Activated T-helper 2 cell treated with anti-CD3 and anti-CD28 coated beads, Interferon-gamma antibody, Interleukin-2, Interleukin-4, amounts not matched to agents 10 μg/mL and 5 μg/mL and 100 μg/mL, durations not matched to agents 14 hours and 24 hours and 36 hours (primary cell): ENCODE measurements at regions not wholly inside any gene's neighbourhood (a gene's known extent, or its start where the extent isn't known, plus 50 kb on each side); places are given as distances from the start of the nearest gene placed in this dataset.
"Not testable (repeated sequence)": the region's sequence is repeated elsewhere in the genome, so short reads cannot be mapped to it uniquely, and the experiment has no call there.

ENCODE experiments used
- DNase-seq: peaks from one replicate; pipeline ENCODE4 v3.0.0; 2021; ENCODE audit warnings: low spot score
- H3K27ac Mint-ChIP-seq: one replicate; pipeline ENCODE4 v1.8.0; 2021; ENCODE audit warnings: mixed read lengths
- H3K27me3 Mint-ChIP-seq: one replicate; pipeline ENCODE4 v1.8.0; 2021; ENCODE audit warnings: low read depth, mixed read lengths
- H3K36me3 Mint-ChIP-seq: one replicate; pipeline ENCODE4 v1.8.0; 2021; ENCODE audit warnings: low read depth, mixed read lengths
- H3K4me1 Mint-ChIP-seq: one replicate; pipeline ENCODE4 v1.8.0; 2021; ENCODE audit warnings: low read depth, mixed read lengths
- H3K4me3 Mint-ChIP-seq: one replicate; pipeline ENCODE4 v1.8.0; 2021; ENCODE audit warnings: low read depth, mild to moderate bottlenecking, moderate library complexity, mixed read lengths
- H3K9me3 Mint-ChIP-seq: one replicate; pipeline ENCODE4 v1.8.0; 2021; ENCODE audit warnings: mixed read lengths
- intact Hi-C: fragments of 100-400 bp; cut with micrococcal nuclease; formaldehyde crosslinking; loops from one replicate; pipeline ENCODE4 v1.15.1; 2023

DNA sequence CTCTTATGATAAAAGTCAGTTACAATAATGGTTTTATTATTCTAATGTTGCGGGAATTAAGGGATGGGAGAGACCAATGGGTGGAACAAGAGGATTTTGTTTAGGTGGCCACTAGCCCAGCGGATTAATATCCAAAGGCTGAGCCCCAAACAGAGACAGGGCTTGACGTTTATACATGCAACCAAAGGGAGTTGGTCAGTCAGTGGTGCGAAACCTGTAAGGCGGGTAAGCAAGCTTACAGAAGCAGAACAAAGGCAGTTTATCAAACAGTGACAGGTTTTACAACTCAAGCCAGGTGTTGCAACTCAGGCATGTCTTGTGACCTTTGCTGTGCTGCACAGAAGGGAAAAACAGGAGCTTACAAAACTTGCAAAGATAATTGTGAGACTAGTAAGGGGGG is 622.9 kb upstream of the MBL2 start:
- Mint-ChIP-seq H3K9me3 (peaks cover 48% of the 10 kb centered on the region), H3K4me3 (no peak overlapping the region), H3K27me3 (no peaks in the 10 kb centered on the region), H3K4me1 (no peaks in the 10 kb centered on the region), H3K27ac (no peak overlapping the region), H3K36me3 (no peaks in the 10 kb centered on the region)
- no peak for DNase-seq
- intact Hi-C loops = no loop called here

DNA sequence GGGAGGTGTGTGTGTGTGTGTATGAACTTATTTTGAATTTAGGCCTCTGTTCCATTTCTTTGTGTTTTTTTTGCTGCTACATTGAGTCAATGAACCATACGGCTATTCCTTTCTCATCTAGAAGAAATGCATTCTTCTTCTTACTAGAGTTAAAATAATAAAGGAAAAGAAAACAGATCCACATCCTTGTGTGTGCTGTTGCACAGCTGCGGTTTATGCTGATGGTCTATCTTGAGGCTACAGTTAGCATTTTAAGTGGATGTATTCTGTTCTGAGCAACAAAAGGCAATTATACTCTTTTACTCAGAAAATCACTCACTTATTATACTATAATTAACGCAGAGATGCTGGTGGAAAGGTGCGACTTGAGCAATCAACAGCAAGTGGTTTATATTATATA is 615.0 kb upstream of the MBL2 start:
- H3K4me3 Mint-ChIP-seq = no peak overlapping the region
- H3K27me3 Mint-ChIP-seq = no peaks in the 10 kb centered on the region
- no peaks in the 10 kb centered on the region for H3K4me1 Mint-ChIP-seq
- intact Hi-C loops = no loop called here
- no peak overlapping the region for H3K27ac Mint-ChIP-seq
- DNase-seq = no peak
- no peaks in the 10 kb centered on the region for H3K36me3 Mint-ChIP-seq
- H3K9me3 Mint-ChIP-seq = peaks cover 15% of the 10 kb centered on the region

DNA sequence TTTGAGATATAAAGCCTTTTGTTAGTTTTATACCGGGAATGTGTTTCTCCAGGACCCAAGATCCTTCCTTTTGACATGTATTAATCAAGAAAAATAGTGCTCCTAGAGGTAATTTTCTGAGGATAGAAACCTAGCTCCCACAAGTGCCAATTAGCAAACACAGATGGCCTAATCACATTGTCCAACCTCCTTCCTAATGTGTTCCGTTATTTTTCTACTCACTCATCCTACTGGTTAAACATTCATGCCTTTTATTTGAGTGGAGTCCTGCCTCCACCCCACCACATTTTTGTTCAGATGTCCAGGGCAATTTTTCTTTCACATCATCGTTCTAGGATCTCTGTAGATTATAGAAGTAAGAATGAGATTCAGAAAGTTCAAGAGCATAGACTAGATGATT is 610.0 kb upstream of the MBL2 start:
- intact Hi-C loops = no loop called here
- H3K9me3 Mint-ChIP-seq = peaks cover 23% of the 10 kb centered on the region
- no peaks in the 10 kb centered on the region for H3K4me1 Mint-ChIP-seq
- H3K27me3 Mint-ChIP-seq = no peaks in the 10 kb centered on the region
- H3K4me3 Mint-ChIP-seq = no peak overlapping the region
- H3K36me3 Mint-ChIP-seq = no peaks in the 10 kb centered on the region
- no peak for DNase-seq
- no peak overlapping the region for H3K27ac Mint-ChIP-seq

DNA sequence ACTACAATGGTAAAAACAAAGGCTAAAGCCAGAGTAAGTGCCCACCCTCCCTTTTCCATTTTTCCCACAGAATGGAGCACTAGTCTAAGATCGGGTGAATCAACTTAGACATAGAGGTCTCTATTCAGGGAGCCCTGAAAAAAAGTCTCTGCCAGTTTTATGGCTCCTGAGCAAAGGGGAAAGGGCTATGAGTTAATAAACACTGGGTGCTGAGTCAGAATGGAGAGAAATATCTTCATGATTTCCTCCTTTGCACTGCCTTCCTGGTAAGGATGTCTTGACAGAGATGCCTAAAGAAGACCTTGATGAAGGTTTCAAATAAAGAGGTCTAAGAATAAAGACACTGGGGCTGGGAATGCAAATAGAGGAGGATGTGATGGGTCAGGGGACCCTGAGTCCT is 607.4 kb upstream of the MBL2 start:
- no peaks in the 10 kb centered on the region for H3K27me3 Mint-ChIP-seq
- H3K27ac Mint-ChIP-seq = no peak overlapping the region
- H3K4me3 Mint-ChIP-seq = no peak overlapping the region
- H3K9me3 Mint-ChIP-seq = peaks cover 28% of the 10 kb centered on the region
- H3K4me1 Mint-ChIP-seq = no peaks in the 10 kb centered on the region
- intact Hi-C loops = no loop called here
- no peak for DNase-seq
- no peaks in the 10 kb centered on the region for H3K36me3 Mint-ChIP-seq

DNA sequence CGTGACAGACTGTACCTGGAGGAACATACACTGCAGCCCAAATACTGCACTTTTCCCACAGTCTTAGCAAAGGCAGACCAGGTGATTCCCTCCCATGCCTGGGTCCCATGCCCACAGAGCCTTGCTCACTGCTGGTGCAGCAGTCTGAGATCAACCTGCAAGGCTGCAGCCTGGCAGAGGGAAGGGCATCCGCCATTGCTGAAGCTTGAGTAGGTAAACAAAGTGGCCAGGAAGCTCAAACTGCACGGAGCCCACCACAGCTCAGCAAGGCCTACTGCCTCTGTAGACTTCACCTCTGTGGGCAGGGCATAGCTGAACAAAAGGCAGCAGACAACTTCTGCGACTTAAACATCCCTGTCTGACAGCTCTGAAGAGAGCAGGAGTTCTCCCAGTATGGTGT is 597.8 kb upstream of the MBL2 start:
- peaks cover 33% of the 10 kb centered on the region for H3K9me3 Mint-ChIP-seq
- H3K4me3 Mint-ChIP-seq = no peak overlapping the region
- no peaks in the 10 kb centered on the region for H3K4me1 Mint-ChIP-seq
- H3K27me3 Mint-ChIP-seq = no peaks in the 10 kb centered on the region
- intact Hi-C loops = no loop called here
- no peak for DNase-seq
- no peaks in the 10 kb centered on the region for H3K36me3 Mint-ChIP-seq
- H3K27ac Mint-ChIP-seq = no peak overlapping the region

DNA sequence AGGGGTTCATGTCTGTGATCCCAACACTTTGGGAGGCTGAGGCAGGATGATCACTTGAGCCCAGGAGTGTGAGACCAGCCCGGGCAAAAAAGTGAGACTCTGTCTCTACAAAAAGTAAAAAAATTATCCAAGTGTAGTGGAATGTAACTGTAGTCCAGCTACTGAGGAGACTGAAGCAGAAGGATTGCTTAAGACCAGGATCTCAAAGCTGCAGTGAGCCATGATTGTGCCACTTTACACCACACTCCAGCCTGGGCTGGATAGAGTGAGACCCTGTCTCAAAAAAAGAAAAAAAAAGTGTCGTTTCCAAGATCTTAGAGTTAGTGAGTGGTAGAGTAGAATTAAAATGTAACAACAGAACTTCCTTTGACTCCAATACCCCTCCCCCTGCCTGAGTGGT is 589.4 kb upstream of the MBL2 start:
- no peaks in the 10 kb centered on the region for H3K36me3 Mint-ChIP-seq
- peaks cover 28% of the 10 kb centered on the region for H3K9me3 Mint-ChIP-seq
- H3K27ac Mint-ChIP-seq = no peak overlapping the region
- no peak for DNase-seq
- intact Hi-C loops = no loop called here
- no peaks in the 10 kb centered on the region for H3K4me1 Mint-ChIP-seq
- H3K4me3 Mint-ChIP-seq = no peak overlapping the region
- no peaks in the 10 kb centered on the region for H3K27me3 Mint-ChIP-seq

DNA sequence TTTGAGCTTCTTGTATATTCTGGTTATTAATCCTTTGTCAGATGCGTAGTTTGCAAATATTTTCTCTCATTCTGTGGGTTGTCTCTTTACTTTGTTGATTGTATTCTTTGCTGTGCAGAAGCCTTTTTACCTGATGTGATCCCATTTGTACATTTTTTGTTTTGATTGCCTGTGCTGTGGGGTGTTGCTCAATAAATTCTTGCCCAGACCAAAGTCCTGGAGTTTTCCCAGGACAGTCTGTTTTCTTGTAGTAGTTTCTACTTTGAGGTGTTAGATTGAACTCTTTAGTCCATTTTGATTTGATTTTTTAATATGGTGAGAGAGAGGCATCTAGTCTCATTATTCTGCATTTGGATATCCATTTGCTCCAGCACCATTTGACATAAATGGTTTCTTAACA is 588.7 kb upstream of the MBL2 start:
- Mint-ChIP-seq H3K9me3 (peaks cover 28% of the 10 kb centered on the region), H3K27me3 (no peaks in the 10 kb centered on the region), H3K4me3 (no peak overlapping the region), H3K27ac (no peak overlapping the region), H3K36me3 (no peaks in the 10 kb centered on the region), H3K4me1 (no peaks in the 10 kb centered on the region)
- no peak for DNase-seq
- intact Hi-C loops = no loop called here

DNA sequence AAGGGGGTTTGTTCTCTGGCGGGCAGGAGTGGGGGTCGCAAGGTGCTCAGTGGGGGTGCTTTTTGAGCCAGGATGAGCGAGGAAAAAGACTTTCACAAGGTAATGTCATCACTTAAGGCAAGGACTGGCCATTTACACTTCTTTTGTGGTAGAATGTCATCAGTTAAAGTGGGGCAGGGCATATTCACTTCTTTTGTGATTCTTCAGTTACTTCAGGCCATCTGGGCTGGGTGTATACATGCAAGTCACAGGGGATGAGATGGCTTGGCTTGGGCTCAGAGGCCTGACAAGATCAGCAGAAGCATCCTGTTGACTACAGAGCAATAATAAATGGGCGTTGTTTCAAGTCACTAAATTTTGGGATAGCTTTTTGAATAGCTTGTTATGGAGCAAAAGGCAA is 586.4 kb upstream of the MBL2 start:
- H3K27ac Mint-ChIP-seq, H3K27me3 Mint-ChIP-seq, DNase-seq, H3K4me3 Mint-ChIP-seq, intact Hi-C loops, H3K36me3 Mint-ChIP-seq, H3K4me1 Mint-ChIP-seq: not testable (repeated sequence)
- peaks cover 25% of the 10 kb centered on the region for H3K9me3 Mint-ChIP-seq

DNA sequence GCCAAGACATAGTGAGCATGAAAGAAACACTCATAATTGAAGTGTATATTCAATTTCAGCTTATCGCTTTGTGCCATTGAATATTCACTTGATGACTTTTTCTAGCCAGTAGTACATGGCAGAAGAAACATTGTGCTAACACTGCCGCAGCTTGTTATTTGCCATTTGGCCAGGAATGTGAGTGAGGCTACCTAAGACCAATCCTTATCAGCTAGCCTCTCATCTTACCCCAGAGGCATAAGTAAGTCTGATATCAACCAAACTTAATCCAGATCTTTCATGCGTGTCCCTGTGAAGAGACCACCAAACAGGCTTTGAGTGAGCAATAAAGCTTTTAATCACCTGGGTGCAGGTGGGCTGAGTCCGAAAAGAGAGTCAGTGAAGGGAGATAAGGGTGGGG is 586.0 kb upstream of the MBL2 start:
- no peaks in the 10 kb centered on the region for H3K27me3 Mint-ChIP-seq
- intact Hi-C loops = no loop called here
- H3K36me3 Mint-ChIP-seq = no peaks in the 10 kb centered on the region
- H3K27ac Mint-ChIP-seq = no peak overlapping the region
- H3K4me1 Mint-ChIP-seq = no peaks in the 10 kb centered on the region
- no peak for DNase-seq
- H3K9me3 Mint-ChIP-seq = peaks cover 25% of the 10 kb centered on the region
- H3K4me3 Mint-ChIP-seq = no peak overlapping the region

DNA sequence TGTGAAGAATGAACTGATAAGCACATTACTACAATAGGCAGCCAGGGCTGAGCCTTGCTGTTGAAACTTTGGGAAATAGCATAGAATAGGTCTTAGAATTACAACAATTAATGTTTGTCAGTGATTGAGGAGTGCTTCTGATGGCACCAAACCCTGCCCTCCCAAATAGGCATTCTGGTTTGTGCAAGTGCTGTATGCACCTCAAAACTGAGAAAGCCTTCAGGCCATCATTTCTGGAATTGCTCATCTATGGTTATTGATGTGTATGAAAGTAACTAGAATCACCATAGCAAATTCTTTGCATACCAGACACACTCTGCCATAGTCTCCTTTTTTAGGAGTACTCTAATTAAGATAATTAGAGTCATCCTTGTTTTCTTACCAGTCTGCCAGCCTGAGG is 585.0 kb upstream of the MBL2 start:
- Mint-ChIP-seq H3K27me3 (no peaks in the 10 kb centered on the region), H3K4me3 (no peak overlapping the region), H3K27ac (no peak overlapping the region), H3K4me1 (no peaks in the 10 kb centered on the region), H3K9me3 (peaks cover 23% of the 10 kb centered on the region), H3K36me3 (no peaks in the 10 kb centered on the region)
- intact Hi-C loops = no loop called here
- no peak for DNase-seq

DNA sequence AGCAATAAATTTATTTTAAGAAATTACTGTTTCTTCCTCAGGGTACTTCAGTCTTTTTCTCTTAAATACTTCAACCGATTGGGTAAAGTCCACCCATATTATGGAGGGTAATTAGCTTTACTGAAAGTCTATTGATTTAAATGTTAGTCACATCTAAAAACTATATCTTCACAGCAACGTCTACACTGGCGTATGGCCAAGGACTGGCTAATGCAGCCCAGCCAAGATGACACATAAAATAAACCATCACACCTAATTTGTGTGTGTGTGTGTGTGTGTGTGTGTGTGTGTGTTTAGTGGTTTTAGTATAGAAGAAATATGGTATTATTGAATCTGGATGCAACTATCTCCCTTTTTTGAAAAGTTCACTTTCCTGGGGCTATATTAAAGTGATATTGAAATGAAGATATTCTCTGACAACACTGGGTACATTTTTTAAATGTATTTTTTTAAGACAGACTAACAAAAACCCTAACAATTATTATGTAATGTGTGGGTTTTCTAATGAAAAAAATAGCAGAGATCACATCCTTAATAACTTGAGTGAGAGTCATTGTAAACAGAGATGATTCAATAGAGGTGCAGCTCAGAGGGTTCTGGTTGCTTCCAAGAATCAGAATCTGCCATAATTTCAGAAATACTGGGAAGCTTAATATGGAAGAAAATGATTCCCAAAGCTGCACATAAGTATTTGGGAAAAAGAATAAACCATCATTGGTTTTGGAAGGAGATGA is 584.2 kb upstream of the MBL2 start:
- H3K4me3 Mint-ChIP-seq = no peak overlapping the region
- peaks cover 22% of the 10 kb centered on the region for H3K9me3 Mint-ChIP-seq
- intact Hi-C loops = no loop called here
- H3K36me3 Mint-ChIP-seq = no peaks in the 10 kb centered on the region
- no peaks in the 10 kb centered on the region for H3K27me3 Mint-ChIP-seq
- H3K27ac Mint-ChIP-seq = no peak overlapping the region
- no peaks in the 10 kb centered on the region for H3K4me1 Mint-ChIP-seq
- DNase-seq = no peak

DNA sequence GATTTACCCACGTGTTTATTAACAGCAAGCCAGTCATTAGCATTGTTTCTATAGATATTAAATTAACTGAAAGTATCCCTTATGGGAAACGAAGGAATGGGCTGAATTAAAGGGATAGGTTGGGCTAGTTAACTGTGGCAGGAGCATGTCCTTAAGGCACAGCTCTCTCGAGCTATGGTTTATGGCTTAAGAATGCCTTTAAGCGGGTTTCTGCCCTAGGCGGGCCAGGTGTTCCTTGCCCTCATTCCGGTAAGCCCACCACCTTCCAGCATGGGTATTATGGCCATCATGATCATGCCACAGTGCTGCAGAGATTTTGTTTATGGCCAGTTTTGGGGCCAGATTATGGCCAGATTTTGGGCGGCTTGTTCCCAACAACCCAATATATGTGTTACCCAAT is 569.9 kb upstream of the MBL2 start:
- DNase-seq, H3K36me3 Mint-ChIP-seq, H3K9me3 Mint-ChIP-seq, H3K27me3 Mint-ChIP-seq, H3K27ac Mint-ChIP-seq, H3K4me1 Mint-ChIP-seq, H3K4me3 Mint-ChIP-seq, intact Hi-C loops: not testable (repeated sequence)

DNA sequence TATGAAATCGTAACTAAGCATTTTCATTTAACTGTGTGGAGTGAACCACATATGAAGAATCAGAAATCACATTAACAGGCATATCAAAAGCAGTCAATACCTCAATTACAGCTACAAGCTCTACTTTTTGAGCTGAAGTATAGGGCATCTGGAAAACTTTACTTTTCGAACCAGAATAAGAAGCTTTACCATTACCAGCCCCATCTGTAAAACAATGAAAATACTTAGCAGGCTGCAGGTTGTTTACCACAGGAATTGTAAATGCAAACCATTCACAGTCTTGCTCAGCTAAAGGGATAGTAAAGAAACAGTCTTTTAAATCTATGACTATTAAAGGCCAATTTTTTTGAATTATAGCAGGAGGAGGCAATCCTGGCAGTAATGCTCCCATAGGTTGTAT is 565.6 kb upstream of the MBL2 start:
- H3K36me3 Mint-ChIP-seq, DNase-seq, intact Hi-C loops, H3K4me1 Mint-ChIP-seq, H3K4me3 Mint-ChIP-seq, H3K27me3 Mint-ChIP-seq, H3K27ac Mint-ChIP-seq: not testable (repeated sequence)
- H3K9me3 Mint-ChIP-seq = peaks cover 27% of the 10 kb centered on the region

DNA sequence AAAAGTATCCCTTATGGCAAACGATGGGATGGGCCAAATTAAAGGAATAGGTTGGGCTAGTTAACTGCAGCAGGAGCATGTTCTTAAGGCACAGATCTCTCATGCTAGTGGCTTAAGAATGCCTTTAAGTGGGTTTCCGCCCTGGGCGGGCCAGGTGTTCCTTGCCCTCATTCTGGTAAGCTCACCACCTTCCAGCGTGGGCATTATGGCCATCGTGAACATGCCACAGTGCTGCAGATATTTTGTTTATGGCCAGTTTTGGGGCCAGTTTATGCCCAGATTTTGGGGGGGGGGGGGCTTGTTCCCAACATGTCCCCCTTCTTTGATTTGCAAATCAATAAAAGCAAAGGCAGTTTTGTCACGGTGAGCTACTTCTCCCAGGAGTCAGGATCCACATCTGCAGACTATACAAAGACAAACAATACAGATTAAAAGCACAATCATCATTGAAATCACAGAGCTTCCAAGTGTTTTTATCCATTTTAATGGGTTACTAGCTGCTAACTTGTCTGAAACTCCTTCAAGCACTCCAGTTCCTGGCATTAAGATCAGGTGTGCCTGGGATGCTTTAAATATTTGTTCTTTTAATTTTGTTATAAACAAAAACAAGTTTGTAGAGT is 563.3 kb upstream of the MBL2 start:
- not testable (repeated sequence) for H3K4me3 Mint-ChIP-seq, H3K4me1 Mint-ChIP-seq, H3K36me3 Mint-ChIP-seq

More for the DNA sequence above, 563.3 kb upstream of the MBL2 start:
- H3K27ac Mint-ChIP-seq, intact Hi-C loops, H3K27me3 Mint-ChIP-seq, DNase-seq: not testable (repeated sequence)
- peaks cover 31% of the 10 kb centered on the region for H3K9me3 Mint-ChIP-seq
